ENCODE measurements at regions not wholly inside any gene's neighbourhood (a gene's known extent, or its start where the extent isn't known, plus 50 kb on each side); places are given as distances from the start of the nearest gene placed in this dataset.

- TF ChIP-seq ZNF431 (CRISPR knock-in tag; IDR thresholded peaks at IDR 0.05; ENCODE audit: borderline replicate concordance, low read depth) (no peak), ZNF768 (CRISPR knock-in tag; IDR thresholded peaks at IDR 0.05) (no peak), ZNF580 (CRISPR knock-in tag; IDR thresholded peaks at IDR 0.05; ENCODE audit: borderline replicate concordance, low read depth) (no peak), ZNF292 (CRISPR knock-in tag; IDR thresholded peaks at IDR 0.05; ENCODE audit: borderline replicate concordance, low read depth) (no peak), ZBTB10 (CRISPR knock-in tag; IDR thresholded peaks at IDR 0.05; ENCODE audit: borderline replicate concordance) (no peak), EP300 (IDR thresholded peaks at IDR 0.05; ENCODE audit: low read depth in 2 of 2, low read length in 2 of 2) (peak in 1 of 2 experiments; percentile 79; a peak in 1 of 4 replicates), EP300 (CRISPR knock-in tag; IDR thresholded peaks at IDR 0.05; ENCODE audit: borderline replicate concordance) (peak; percentile 58; the same call in 1 of the 2 replicates), ZNF564 (CRISPR knock-in tag; IDR thresholded peaks at IDR 0.05) (no peak), SRSF4 (IDR thresholded peaks at IDR 0.05; ENCODE audit: low read depth, low read length, poor library complexity, severe bottlenecking) (no peak), ZNF142 (CRISPR knock-in tag; IDR thresholded peaks at IDR 0.05) (no peak), ZNF616 (CRISPR knock-in tag; IDR thresholded peaks at IDR 0.05; ENCODE audit: low read depth) (no peak), ZFP62 (CRISPR knock-in tag; IDR thresholded peaks at IDR 0.05) (no peak), TSC22D2 (CRISPR knock-in tag; IDR thresholded peaks at IDR 0.05; ENCODE audit: borderline replicate concordance) (no peak), TAF1 (CRISPR knock-in tag; IDR thresholded peaks at IDR 0.05) (no peak), JDP2 (CRISPR knock-in tag; IDR thresholded peaks at IDR 0.05; ENCODE audit: borderline replicate concordance) (no peak), ZNF710 (CRISPR knock-in tag; IDR thresholded peaks at IDR 0.05; ENCODE audit: borderline replicate concordance) (no peak), ZNF331 (CRISPR knock-in tag; IDR thresholded peaks at IDR 0.05) (peak; percentile 24; the same call in 1 of the 2 replicates)
Observed at GRCh38 chrX:77087529-77088169, 359.5 kb upstream of the FGF16 start (continued).
